Keratinocyte (primary cell): ENCODE measurements at regions not wholly inside any gene's neighbourhood (a gene's known extent, or its start where the extent isn't known, plus 50 kb on each side); places are given as distances from the start of the nearest gene placed in this dataset.

Source experiments
- CTCF ChIP-seq, 3 experiments: IDR thresholded peaks in 1 of 3; conservative IDR thresholded peaks in 1 of 3; optimal IDR thresholded peaks in 1 of 3; 2 replicates in 2 of 3; 3 replicates in 1 of 3; pipeline versions ENCODE3 to v1.5.1; 2011; ENCODE audit warnings: low read length in 3 of 3, mild to moderate bottlenecking in 3 of 3, moderate library complexity in 2 of 3, control low read depth in 1 of 3, inconsistent platforms in 1 of 3; ENCODE audit not compliant: insufficient read depth in 2 of 3; ENCODE audit errors: extremely low read depth in 1 of 3
- EZH2 ChIP-seq: IDR thresholded peaks from one replicate; pipeline ENCODE4 v1.6.1; 2012; ENCODE audit warnings: inconsistent platforms, mild to moderate bottlenecking, low read length, moderate library complexity

- TF ChIP-seq CTCF (optimal IDR thresholded peaks at IDR 0.05 in 1 of 3, IDR thresholded peaks at IDR 0.05 in 1 of 3, conservative IDR thresholded peaks at IDR 0.05 in 1 of 3; ENCODE audit: extremely low read depth in 1 of 3, insufficient read depth in 2 of 3, low read length in 3 of 3) (no peak), EZH2 (no peak)
These were observed 108.5 kb upstream of the PLXNC1 start for GRCh38 chr12:94039914-94040313.
